Activated CD8-positive, alpha-beta T cell treated with anti-CD3 and anti-CD28 coated beads for 36 hours (primary cell): ENCODE measurements at regions not wholly inside any gene's neighbourhood (a gene's known extent, or its start where the extent isn't known, plus 50 kb on each side); places are given as distances from the start of the nearest gene placed in this dataset.

Experiments
- ATAC-seq: fragments of 200-7000 bp; cut with Tn5 transposase; one replicate; pipeline ENCODE4 v1.10.0; 2021; ENCODE audit warnings: mild to moderate bottlenecking, moderate library complexity
- CTCF ChIA-PET: fragments of 350-600 bp; sonication (Branson Sonifier 250); formaldehyde crosslinking; loops from one replicate; lab custom pipeline; 2021; ENCODE audit warnings: antibody characterized with exemption; lab: Charles Lee
- POLR2A ChIA-PET: fragments of 350-600 bp; sonication (Branson Sonifier 250); formaldehyde crosslinking; loops from one replicate; lab custom pipeline; 2021; ENCODE audit warnings: antibody characterized with exemption; lab: Charles Lee
- DNase-seq: peaks from one replicate; pipeline ENCODE4 v3.0.0-alpha.2; 2020
- H3K27ac Mint-ChIP-seq: one replicate; pipeline ENCODE4 v1.8.0; 2021; ENCODE audit warnings: mild to moderate bottlenecking, mixed read lengths
- H3K27me3 Mint-ChIP-seq: one replicate; pipeline ENCODE4 v1.8.0; 2021; ENCODE audit warnings: mixed read lengths
- H3K36me3 Mint-ChIP-seq: one replicate; pipeline ENCODE4 v1.8.0; 2021; ENCODE audit warnings: low read depth, mixed read lengths
- H3K4me1 Mint-ChIP-seq: one replicate; pipeline ENCODE4 v1.8.0; 2021; ENCODE audit warnings: low read depth, mixed read lengths
- H3K4me3 Mint-ChIP-seq: one replicate; pipeline ENCODE4 v1.8.0; 2021; ENCODE audit warnings: mild to moderate bottlenecking, moderate library complexity, mixed read lengths
- H3K9me3 Mint-ChIP-seq: one replicate; pipeline ENCODE4 v1.8.0; 2021; ENCODE audit warnings: mixed read lengths
- CTCF ChIP-seq: fragments of 200-600 bp; IDR thresholded peaks from one replicate; pipeline ENCODE4 v1.8.0; 2022; ENCODE audit warnings: antibody characterized with exemption, mild to moderate bottlenecking
- intact Hi-C: fragments of 100-400 bp; cut with micrococcal nuclease; formaldehyde crosslinking; loops from one replicate; pipeline ENCODE4 v1.10.0; 2022

GRCh38 chr16:9542165-9542755 is 450.8 kb downstream of the HAPSTR1 start:
- TF ChIP-seq CTCF: no peak
- Mint-ChIP-seq H3K36me3 (no peaks in the 10 kb centered on the region), H3K9me3 (no peaks in the 10 kb centered on the region), H3K27me3 (no peaks in the 10 kb centered on the region), H3K27ac (no peak overlapping the region), H3K4me3 (no peak overlapping the region), H3K4me1 (no peaks in the 10 kb centered on the region)
- no peak for ATAC-seq
- intact Hi-C loops: no loop called here
- CTCF ChIA-PET: no interaction called here
- POLR2A ChIA-PET: no interaction called here
- DNase-seq: no peak

GRCh38 chr16:9545522-9546437 is 454.3 kb downstream of the HAPSTR1 start:
- intact Hi-C loops: no loop called here
- TF ChIP-seq CTCF: no peak
- ChIA-PET POLR2A (no interaction called here), CTCF (no interaction called here)
- DNase-seq: no peak
- Mint-ChIP-seq H3K4me1 (no peaks in the 10 kb centered on the region), H3K27me3 (no peaks in the 10 kb centered on the region), H3K9me3 (no peaks in the 10 kb centered on the region), H3K27ac (no peak overlapping the region), H3K36me3 (no peaks in the 10 kb centered on the region), H3K4me3 (no peak overlapping the region)
- no peak for ATAC-seq

- Mint-ChIP-seq H3K27ac (no peak overlapping the region), H3K4me3 (no peak overlapping the region), H3K9me3 (no peaks in the 10 kb centered on the region), H3K27me3 (no peaks in the 10 kb centered on the region), H3K36me3 (no peaks in the 10 kb centered on the region), H3K4me1 (no peaks in the 10 kb centered on the region)
- POLR2A ChIA-PET: no interaction called here
- CTCF ChIA-PET: no interaction called here
- TF ChIP-seq CTCF: no peak
- intact Hi-C loops: no loop called here
- DNase-seq (no peak), ATAC-seq (no peak)
Measured at GRCh38 chr16:9546438-9546786, 455.0 kb downstream of the HAPSTR1 start.

- Mint-ChIP-seq H3K27me3 (no peaks in the 10 kb centered on the region), H3K27ac (no peak overlapping the region), H3K9me3 (peaks cover under 1% of the 10 kb centered on the region), H3K4me1 (no peaks in the 10 kb centered on the region), H3K36me3 (no peaks in the 10 kb centered on the region), H3K4me3 (no peak overlapping the region)
- ATAC-seq: no peak
- TF ChIP-seq CTCF: no peak
- POLR2A ChIA-PET: no interaction called here
- CTCF ChIA-PET: no interaction called here
- DNase-seq: no peak
- intact Hi-C loops: no loop called here
Measured at GRCh38 chr16:9549487-9549886, 458.0 kb downstream of the HAPSTR1 start.

- TF ChIP-seq CTCF: no peak
- ChIA-PET CTCF (no interaction called here), POLR2A (no interaction called here)
- H3K4me3 Mint-ChIP-seq: no peak overlapping the region
- DNase-seq (no peak), ATAC-seq (no peak)
- no peaks in the 10 kb centered on the region for H3K27me3 Mint-ChIP-seq
- H3K36me3 Mint-ChIP-seq: no peaks in the 10 kb centered on the region
- H3K27ac Mint-ChIP-seq: no peak overlapping the region
- peaks cover 5% of the 10 kb centered on the region for H3K9me3 Mint-ChIP-seq
- H3K4me1 Mint-ChIP-seq: no peaks in the 10 kb centered on the region
- intact Hi-C loops: no loop called here
Measured at GRCh38 chr16:9555051-9555450, 463.6 kb downstream of the HAPSTR1 start.
